ENCODE measurements at regions not wholly inside any gene's neighbourhood (a gene's known extent, or its start where the extent isn't known, plus 50 kb on each side); places are given as distances from the start of the nearest gene placed in this dataset.

- TF ChIP-seq TFAP4 (CRISPR knock-in tag; IDR thresholded peaks at IDR 0.05; ENCODE audit: borderline replicate concordance) = no peak
- TF ChIP-seq EGR1 (conservative IDR thresholded peaks at IDR 0.05) = no peak
- TF ChIP-seq DIDO1 (tag; IDR thresholded peaks at IDR 0.05; ENCODE audit: low read depth) = no peak
- no peak for TF ChIP-seq CCAR2 (IDR thresholded peaks at IDR 0.05; ENCODE audit: low read depth, low read length)
- TF ChIP-seq DEAF1 (CRISPR knock-in tag; IDR thresholded peaks at IDR 0.05) = no peak
- no peak for TF ChIP-seq SIN3A (IDR thresholded peaks at IDR 0.05; ENCODE audit: borderline replicate concordance in 2 of 2, control insufficient read depth in 1 of 2, low read depth in 2 of 2, low read length in 2 of 2)
Observed at GRCh38 chr21:38631206-38631605, 132.9 kb upstream of the ERG start (continued).

DNA sequence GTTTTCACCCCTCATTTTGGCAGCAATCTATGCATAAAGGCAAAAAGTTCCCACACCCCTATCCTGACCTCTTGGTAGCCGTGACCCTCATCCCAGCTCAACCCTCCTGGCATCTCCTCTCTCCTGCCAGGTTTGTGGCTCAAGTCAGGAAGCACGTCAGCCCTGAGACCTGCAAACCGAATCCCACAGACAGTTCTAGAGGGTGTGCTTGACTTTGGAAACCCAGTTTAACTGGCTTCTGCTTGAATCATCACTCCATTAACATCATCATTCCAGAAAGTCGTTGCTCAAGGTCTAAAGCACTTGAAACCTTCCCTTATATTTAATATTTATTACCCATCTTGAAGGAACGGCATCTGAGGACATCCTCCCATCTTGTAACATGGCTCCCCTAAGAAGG lies 133.4 kb upstream of the ERG start:
- ATAC-seq = no peak
- Histone ChIP-seq H3K9me3 (replicated peaks; ENCODE audit: control insufficient read depth, insufficient read depth, low read depth, low read length) (no peaks in the 10 kb centered on the region), H4K20me1 (replicated peaks; ENCODE audit: control insufficient read depth, insufficient read depth, low read length) (no peaks in the 10 kb centered on the region), H3K9me1 (ENCODE audit: control insufficient read depth, insufficient read depth, low read length) (no peaks in the 10 kb centered on the region), H3K4me1 (replicated peaks in 1 of 2; ENCODE audit: control insufficient read depth in 2 of 2, insufficient read depth in 2 of 2, low read length in 2 of 2) (no peaks in the 10 kb centered on the region), H3K9ac (ENCODE audit: insufficient read depth in 1 of 2, low read depth in 2 of 2, low read length in 2 of 2) (no peak overlapping the region), H3K36me3 (ENCODE audit: control insufficient read depth, insufficient read depth, low read length) (no peaks in the 10 kb centered on the region), H3K79me2 (ENCODE audit: control insufficient read depth, insufficient read depth, low read length) (no peaks in the 10 kb centered on the region), H3K27me3 (ENCODE audit: control insufficient read depth in 2 of 2, insufficient read depth in 2 of 2, low read length in 2 of 2) (no peaks in the 10 kb centered on the region), H3K4me3 (no peak overlapping the region), H2AFZ (ENCODE audit: low read depth, low read length) (no peak overlapping the region), H3K27ac (ENCODE audit: extremely low read depth, low read depth, low read length) (no peak overlapping the region), H3K4me2 (ENCODE audit: insufficient read depth, low read length) (no peak overlapping the region)
- no peak for FAIRE-seq
- in situ Hi-C loops (cut with MboI) = no loop called here
- CTCF ChIA-PET (ENCODE audit: low intra/inter-chr PET ratio) = no interaction called here
- intact Hi-C loops (cut with micrococcal nuclease) = no loop called here
- no peak for DNase-seq (ENCODE audit: extremely low read depth in 1 of 4, low spot score in 3 of 4)
- no TSS peak for BruUV-seq (replicated peaks)
- 2% methylated on average over 5 of the region's 5 CpGs for WGBS (ENCODE audit: insufficient coverage, low coverage, missing lambda C conversion rate)
- POLR2A ChIA-PET = no interaction called here
- TF ChIP-seq MECOM (CRISPR knock-in tag; IDR thresholded peaks at IDR 0.05) (no peak), GTF2F1 (IDR thresholded peaks at IDR 0.05; ENCODE audit: low read depth, low read length) (no peak), STAT5B (CRISPR knock-in tag; IDR thresholded peaks at IDR 0.05) (no peak), ERF (CRISPR knock-in tag; IDR thresholded peaks at IDR 0.05) (no peak), BRD4 (IDR thresholded peaks at IDR 0.05) (no peak), YBX1 (IDR thresholded peaks at IDR 0.05) (no peak), NFIC (IDR thresholded peaks at IDR 0.05) (no peak), PBX2 (CRISPR knock-in tag; IDR thresholded peaks at IDR 0.05; ENCODE audit: low read depth) (no peak), PBX2 (tag; conservative IDR thresholded peaks at IDR 0.05; ENCODE audit: low read depth) (no peak), ZFX (CRISPR knock-in tag; IDR thresholded peaks at IDR 0.05) (no peak)
- TF ChIP-seq, protein P1, sequence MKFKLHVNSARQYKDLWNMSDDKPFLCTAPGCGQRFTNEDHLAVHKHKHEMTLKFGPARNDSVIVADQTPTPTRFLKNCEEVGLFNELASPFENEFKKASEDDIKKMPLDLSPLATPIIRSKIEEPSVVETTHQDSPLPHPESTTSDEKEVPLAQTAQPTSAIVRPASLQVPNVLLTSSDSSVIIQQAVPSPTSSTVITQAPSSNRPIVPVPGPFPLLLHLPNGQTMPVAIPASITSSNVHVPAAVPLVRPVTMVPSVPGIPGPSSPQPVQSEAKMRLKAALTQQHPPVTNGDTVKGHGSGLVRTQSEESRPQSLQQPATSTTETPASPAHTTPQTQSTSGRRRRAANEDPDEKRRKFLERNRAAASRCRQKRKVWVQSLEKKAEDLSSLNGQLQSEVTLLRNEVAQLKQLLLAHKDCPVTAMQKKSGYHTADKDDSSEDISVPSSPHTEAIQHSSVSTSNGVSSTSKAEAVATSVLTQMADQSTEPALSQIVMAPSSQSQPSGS (CRISPR knock-in tag; IDR thresholded peaks at IDR 0.05) = no peak
